DMS114 treated with DMSO at 0.1 percent for 48 hours (cell line): ENCODE measurements at regions not wholly inside any gene's neighbourhood (a gene's known extent, or its start where the extent isn't known, plus 50 kb on each side); places are given as distances from the start of the nearest gene placed in this dataset.
A peak's percentile ranks its signal among the peaks of the same experiment; 100 is the strongest.

Experiments used
- DNase-seq: peaks from one replicate; lab custom pipeline; 2025; ENCODE audit not compliant: unreplicated experiment; lab: John Stamatoyannopoulos, UW

DNA sequence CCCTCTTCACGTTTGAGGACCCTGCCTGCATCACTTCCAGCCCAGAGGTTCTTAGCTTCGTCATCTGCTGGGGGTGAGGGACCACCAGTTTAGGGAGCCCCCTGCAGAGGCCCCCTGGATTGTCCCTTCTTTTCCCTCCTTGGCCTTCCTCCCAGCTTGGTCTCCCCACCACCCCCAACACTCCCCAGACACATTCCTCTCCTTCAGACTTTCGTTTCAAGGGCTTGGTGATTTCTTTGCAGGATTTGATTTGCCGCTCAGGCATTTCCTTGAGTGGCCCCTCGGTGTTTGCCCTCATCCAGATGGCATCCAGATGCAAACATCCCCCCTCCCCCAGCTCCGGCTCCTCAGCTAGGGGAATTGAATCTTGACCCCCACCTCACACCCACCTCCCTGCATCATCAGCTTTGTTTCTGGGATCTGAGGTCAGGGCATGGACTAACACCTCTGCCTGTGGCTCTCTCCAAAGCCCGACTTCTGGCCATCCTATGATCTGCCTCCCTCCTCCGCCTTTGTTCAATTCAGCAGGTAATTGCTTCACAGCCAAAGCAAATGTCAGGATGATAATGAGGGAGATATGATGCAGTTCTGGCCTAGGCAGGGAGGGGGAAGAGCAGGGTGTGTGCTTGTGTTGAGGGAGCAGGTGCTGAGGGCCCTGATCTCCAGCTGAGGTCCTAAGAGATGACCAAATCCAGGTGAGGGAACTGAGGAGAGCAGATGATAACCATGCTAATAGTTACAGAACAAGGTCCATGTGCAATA is 141.5 kb downstream of the VEGFA start:
- no peak for DNase-seq

DNA sequence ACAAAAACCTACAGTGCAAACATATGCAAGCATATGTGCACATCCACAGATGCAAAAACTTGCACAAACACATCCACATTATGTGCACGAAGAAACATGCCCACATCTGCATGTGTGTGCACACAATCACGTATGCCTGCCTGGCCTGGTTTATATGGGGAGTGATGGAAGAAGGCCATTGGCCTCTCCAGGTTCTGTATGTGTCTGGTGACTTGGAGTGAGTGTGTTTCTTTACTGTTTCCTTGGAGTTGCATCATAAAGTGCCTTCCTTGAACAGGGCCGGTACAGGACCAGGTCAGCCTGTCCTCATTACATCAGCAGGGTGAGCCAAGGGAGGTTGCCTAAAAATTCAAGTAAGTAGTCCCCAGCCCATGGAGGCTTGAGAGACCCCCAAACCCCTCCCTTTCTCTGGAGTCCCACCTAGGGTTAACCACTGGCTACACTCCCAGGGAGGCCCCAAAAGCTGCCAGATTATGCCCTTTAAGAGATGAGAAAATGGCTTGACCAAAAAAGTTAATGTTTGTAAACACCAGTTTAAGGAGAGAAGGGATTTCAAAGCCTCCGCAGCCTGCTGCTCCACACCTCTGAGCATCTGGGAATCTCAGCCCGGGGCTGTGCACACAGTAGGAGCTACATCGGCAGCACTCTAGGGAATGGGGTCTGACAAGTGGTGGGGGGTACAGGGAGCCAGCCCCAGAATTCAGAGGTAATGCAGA is 140.8 kb downstream of the VEGFA start:
- DNase-seq, result peak; percentile 9

DNA sequence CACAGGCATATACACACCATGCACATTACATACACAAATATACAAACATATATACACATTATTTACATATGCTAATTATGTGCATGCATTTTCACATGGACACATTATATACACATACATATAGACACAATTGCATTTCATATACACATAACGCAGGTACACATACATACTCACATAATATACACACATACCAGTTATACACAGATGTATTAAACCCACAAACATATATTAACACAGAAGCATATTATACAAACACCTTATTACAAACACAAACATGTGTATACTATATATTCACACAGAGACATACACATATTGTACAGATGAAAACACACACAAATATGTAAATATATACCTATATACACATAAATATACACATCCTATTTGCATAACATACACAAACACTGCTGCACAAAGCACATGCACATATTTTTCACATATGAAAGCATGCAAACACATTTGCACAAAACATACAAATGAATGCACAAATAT is 140.2 kb downstream of the VEGFA start:
- no peak for DNase-seq

DNA sequence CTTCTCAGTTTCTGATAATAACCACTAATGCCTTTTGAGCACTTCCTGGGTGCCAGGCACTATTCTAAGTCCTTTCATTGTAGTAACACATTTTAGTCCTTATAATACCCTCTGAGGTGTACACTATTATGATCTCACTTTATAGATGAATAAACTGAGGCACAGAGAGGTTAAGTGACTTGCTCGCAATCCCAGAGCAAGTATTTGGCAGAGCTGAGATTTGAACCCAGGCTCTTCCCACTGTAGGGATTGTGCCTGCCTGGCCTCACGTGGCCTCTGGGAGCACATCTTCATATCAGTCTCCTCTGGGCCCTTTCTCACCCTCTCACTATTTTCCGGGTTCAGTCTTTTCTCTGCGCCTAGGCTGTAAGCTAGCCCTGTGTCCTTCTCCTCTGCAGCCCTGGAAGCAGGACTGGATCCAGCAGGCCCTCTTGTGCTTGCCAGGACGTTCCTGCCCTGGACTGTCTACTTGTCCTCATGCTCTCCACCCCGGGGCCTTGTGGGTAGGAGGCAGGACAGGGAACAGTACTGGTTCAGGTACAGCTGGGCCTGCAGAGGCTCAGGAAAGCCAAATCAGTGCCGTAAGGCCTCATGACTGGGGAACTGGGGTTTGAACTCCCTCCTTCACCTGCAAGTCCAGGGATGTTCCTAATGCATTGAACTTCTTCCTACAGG is 139.6 kb downstream of the VEGFA start:
- DNase-seq, result no peak

DNA sequence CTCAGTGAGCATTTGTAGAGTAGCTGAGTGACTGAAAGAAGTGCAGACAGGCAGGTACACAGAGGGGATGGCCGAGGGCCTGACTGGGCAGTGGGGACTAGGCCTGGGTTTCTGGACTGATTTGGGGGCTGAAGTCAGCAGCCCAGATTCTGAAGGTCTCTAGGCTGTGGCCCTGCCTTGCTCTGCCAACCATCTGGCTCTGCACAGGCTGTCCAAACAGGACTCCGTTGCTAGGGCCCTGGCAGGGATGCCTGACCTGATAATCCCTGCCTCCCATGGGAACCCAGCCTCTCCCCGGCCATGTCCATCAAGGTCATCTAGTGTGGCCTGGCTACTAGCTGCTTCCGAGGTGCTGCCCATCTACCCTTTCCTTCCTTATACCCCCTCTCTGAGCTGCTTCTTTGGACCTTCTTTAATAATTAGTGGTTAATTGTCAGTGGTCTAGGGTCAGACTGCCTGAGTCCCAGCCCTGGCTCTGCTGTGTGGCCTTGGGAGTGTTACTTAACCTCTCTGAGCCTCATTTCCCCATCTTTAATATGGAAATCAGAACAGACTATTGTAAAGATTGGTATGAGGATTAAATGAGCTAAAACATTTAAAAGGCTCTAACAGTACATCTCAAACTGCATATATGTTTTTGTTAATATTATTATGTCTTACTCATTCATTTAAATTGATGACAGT is 137.9 kb downstream of the VEGFA start:
- no peak for DNase-seq

DNA sequence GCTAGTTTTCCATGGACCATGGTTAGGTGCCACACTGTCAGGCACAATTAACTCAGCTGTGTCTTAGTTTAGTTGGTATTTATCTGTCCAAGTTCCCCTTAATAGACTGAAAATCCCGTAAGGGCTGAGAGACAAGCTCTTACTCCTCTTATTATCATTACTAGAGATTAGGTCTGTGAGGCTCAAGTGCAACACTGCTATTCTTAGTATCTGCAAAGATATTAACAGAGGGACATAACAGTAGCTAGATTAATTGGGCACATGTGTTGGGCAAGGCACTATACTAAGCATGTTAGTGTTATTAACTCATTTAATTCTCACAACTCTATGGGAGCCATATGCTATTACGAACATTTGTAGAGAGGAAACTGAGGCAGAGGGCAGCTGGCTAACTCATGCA is 137.3 kb downstream of the VEGFA start:
- DNase-seq, result no peak

DNA sequence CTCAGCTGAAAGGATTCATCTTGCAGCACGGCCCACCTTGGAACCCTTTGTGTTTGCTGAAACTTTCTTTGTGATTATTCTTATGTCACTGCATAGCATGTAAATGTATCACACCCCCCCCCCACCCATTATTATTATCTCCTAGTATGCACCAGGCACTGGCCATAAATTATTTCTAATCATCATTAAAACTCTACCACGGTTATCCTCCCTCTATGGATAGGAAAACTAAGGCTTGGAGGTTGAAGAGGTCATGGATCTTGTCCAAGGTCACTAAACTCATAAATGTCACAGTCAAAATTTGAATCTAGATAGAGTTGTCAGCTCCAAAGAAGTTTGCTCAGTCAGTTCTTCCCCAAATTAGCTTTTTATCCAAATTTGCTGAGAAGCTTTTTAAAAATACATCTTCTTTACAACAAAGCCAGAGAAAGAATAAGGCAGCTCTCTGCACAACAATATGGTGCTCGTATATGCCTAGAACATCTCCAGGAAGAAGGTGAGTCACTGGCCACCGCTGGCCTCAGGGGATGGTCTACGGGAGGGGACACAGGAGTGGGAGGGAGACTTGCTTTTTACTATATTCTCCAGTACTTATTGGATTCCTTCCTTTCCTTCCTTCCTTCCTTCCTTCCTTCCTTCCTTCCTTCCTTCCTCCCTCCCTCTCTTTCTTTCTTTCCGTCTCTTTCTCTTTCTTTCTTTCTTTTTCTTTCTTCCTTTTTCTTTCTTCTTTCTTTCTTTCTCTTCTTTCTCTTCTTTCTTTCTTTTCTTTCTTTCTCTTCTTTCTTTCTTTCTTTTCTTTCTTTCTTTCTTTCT is 134.5 kb downstream of the VEGFA start:
- no peak for DNase-seq

DNA sequence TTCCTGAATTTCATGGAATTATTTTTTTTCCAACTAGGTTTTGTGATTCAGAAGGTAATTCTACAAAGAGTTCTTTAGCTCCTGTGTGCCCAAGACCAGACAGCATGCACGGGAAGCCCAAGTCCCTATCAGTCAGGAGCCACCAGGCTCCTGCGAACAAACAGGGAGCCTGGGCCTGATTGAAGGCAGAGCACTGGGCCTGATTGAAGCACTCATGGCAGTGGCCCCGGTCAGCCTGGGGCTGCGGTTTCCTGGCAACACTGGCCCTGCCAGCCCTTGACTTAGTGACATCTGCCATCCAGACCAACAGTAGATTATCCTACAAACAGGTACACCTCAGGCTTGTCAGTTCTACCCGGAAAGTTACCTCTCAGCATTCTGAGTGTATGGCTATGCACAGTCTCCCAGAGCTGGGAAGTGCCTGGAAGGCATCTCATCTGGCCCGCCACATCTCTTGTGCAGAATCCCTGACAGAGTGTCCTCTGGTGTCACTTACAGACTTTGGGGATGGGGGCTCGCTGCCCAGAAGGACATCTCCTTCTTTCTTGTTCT is 133.8 kb downstream of the VEGFA start:
- DNase-seq, result no peak

DNA sequence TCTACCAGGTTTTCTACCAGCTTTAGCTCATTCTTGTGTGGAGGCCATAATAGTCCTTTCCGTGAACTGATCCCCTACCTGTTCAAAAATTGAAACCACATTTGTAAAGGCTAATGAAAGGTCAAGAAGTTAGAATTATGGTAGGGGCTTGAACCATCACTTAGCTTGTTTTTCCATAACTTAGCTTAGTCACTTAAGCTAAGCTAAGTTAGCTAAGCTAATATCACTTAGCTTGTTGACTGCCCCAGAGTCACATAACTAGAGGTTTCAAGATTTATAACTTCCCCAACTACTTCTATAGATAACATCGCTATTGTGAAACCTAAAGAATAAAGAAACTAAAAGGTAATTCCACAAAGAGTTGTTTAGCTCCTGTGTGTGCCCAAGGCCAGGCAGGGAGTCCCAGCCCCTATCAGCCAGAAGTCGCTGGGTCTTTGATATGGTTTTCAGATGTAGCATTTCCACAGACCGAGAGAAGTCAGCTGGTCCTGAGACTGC is 131.8 kb downstream of the VEGFA start:
- no peak for DNase-seq

DNA sequence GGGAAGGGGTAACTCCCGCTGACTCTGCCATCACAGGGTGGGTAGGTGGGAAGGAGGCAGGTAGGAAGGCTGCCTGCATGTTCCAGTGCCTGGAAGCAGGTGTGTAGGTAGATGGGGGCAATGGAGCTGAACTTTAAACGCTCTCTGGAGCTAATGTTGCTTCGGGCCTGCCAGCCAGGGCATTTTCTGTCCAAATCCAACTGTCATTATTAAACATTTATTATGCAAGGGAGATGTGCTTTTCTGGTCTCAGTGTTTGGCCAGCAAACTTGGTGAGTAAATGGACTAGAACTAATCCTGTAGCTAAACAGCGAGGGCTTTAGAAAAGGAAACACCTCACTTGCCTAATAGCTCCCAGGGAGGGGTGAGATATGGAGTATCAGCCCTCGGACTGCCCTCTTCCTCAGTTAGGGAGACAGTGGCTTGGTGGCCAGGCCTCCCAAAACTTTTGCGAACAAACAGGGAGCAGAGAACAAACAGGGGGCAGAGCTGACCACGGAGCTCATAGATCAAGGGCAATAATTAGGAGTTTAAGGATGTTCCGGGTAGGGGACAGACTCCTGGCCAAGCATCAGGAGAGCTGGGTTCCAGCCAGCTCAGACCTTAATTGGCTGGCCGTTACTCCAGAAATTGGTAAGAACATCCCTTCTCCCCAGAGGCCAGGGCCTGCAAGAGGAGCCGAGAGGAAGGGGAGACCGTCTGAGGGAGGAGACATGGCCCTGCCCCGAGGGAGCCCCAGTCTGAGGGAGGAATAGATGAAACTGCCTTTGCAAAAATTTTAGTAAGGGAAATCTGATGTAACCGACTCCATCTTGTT is 131.1 kb downstream of the VEGFA start:
- no peak for DNase-seq

DNA sequence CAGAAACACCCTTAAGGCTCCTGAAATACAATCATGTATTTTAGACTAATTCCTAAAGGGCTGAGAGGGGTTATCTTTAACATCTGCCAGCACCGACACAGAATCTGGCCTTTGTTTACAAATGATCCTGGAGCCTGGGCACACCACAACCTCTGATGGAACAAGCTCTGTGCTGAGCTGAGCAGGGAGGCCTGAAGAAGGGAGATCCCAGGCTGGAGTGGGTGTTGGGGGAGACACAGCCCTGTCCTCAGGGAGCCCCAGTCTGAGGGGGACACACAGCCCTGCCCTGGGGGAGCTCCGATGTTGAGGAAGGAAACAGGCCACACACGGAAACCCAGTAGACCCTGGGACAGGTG is 130.5 kb downstream of the VEGFA start:
- DNase-seq, result no peak

DNA sequence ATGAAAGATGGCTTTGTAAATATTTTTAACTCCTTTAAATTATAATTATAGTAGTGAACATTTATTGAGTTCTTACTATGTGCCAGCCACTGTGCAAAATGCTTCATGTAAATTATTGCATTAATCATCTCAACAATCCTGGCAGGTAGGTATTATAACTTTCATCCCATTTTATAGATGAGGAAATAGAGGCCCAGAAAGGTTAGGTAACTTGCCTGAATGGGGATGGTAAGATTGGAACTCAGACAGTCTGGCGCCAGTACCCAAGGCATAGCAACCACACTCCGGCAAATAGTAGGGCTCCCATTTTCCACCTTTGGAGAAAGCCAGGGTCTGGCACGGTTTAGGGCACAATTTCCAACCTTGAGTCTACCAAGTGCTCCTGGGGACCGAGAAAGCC is 129.8 kb downstream of the VEGFA start:
- no peak for DNase-seq

DNA sequence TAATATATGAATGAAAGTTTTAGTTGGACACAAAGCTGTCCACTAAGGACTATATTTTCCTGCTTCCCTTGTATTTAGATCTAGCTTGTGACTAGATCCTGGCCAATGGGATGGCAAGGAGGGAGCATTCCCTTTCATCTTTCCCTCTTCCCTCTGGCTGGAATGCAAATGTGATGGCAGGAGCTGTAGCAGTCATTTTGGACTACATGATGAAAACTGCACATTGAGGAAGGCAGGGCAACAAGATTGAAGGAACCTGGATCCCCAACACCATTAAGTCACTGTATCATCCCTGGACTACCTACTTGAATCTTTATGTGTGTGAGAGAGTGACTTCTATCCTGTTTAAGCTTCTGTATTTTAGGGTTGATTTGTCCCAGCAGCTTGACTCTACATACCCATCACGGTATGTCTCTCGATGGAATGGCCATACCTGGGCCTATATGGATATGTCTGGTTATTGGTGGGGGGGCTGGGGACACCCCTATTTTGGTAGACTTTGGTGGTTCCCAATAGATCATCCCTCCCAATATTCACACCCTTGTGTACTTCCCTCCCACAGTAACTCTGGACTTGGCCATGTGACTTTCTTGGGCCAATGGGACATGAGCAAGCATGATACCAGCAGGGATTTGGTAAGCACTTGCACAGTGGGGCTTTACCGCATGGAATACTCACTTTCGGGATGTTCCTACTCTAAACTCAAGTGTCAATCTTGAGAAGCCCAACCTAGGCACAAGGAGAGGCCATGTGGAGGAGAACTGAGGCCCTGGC is 128.5 kb downstream of the VEGFA start:
- DNase-seq, result no peak

DNA sequence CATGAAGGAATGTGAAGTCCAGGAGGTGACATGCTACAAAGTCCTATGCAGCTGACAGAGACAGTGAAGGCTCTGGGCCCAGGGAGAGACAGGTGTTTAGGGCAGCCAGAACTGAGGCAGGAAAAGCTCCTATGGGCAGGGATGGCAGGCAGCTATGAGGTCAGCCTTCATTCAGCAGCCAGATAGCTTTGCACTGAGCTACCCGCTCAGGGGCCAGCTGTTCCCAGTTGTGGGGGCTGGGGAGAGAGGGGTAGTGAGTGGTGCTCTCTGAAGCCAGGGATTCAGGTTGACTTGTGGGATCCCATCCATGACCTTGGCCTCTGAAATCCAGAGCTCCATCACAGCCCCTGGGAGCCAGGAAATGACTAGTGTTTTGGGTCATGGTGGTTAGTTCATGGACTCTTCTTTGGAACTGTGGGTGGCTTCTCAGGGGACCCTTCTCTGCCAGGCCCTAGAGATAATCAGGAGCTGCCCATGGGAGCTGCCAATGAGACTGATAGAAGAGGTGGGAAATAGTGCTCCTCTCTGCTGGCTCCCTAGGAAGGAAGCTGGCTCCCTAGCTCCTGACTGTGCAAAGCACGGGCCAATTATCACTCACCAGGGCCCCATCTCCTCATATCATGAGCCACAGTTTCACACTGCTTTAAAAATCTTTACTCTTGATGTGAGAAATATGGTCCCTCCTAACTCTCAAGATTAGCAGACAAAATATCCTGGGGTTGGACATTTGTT is 127.7 kb downstream of the VEGFA start:
- DNase-seq, result no peak

DNA sequence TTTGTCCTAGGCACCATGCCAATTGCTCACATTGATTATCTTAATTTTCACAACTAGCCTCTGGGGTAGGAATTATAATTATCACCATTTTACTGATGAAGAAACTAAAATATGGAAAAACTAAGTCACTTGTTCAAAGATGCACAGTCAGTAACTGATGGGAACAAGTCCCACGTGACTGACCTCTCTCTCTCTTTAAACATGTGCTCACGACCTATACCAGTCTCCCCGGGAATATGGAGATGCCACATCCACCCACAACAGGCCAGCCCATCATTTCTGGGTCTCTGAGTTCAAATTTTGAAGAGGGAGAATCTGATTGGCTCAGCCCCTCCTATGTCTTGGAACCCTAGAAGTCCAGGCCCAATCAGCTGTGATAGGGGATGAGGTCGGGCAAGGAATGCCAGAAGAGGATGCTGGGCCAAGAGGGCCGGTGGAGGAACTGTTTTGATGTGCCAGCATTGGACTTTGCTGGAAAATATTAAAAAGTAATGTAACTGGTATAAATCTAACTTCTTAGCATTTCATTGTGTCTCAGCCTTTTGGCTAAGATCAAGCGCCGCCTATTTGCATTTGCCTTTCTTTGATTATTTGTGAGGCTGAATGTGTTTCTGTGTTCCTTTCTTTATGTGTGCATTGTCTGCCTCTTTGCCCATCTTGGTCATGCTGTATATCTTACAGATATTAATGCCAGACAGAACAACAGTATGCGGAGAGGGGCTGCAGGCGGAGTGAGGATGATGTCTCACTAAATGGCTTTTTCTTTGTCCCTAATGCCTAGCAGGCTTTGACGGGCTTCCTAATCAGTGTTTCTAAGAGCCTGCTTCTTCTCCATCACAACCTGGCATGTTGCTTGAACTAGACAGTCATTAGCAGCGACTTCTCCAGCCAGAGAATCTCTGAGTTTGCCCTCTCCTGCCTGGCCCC is 126.6 kb downstream of the VEGFA start:
- DNase-seq, result no peak

DNA sequence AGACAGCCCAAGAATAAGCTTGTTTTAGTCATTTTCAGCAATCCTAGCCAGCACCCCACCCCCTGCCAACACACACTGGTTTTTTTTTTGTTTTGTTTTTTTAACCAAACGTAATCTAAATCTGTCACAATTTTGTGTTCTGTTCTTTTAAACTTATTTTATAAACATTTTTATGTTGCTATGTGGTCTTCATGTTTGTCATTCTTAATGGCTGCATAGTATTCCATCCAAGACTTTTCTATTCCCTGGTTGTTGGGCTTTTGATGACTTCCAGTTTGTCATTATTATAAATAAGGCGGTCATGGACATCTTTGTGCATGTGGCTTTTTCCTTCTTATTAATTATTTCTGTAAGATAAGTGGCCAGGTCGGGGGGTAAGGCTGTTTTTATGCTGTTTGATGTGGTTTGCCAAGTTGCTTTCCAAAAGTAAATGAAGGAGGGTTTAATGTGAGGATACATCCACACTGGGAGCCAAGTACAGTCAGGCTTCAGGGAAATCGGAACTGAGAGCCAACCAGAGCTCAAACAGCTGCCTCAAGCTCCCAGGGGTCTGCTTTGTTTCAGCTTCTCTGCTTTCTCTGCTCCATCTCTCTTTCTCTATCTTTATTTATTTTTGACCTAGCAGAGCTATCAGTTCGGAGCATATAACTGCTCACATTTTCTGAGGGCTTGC is 125.8 kb downstream of the VEGFA start:
- no peak for DNase-seq
